ENCODE measurements at regions not wholly inside any gene's neighbourhood (a gene's known extent, or its start where the extent isn't known, plus 50 kb on each side); places are given as distances from the start of the nearest gene placed in this dataset.

- TF ChIP-seq SUZ12 (IDR thresholded peaks at IDR 0.05; ENCODE audit: low read length) (no peak), CTBP2 (IDR thresholded peaks at IDR 0.05; ENCODE audit: borderline replicate concordance, insufficient read depth, insufficient read length, low read length) (no peak), NRF1 (IDR thresholded peaks at IDR 0.05; ENCODE audit: low read depth, low read length) (no peak), SIN3A (conservative IDR thresholded peaks at IDR 0.05 in 1 of 2, IDR thresholded peaks at IDR 0.05 in 1 of 2; ENCODE audit: low read depth in 1 of 2, low read length in 2 of 2) (no peak), E2F6 (IDR thresholded peaks at IDR 0.05) (no peak)
- Histone ChIP-seq H3K4me2 (ENCODE audit: insufficient read depth in 1 of 2, low read depth in 2 of 2, low read length in 2 of 2) (no peak overlapping the region), H3K4me1 (replicated peaks in 1 of 4; ENCODE audit: control insufficient read depth in 3 of 4, insufficient read depth in 4 of 4, low read length in 3 of 4) (no peaks in the 10 kb centered on the region; a peak in 1 of 7 replicates), H3K18ac (ENCODE audit: extremely low read depth, low read length) (no peak overlapping the region), H3K4me3 (ENCODE audit: extremely low read depth in 1 of 4, insufficient read depth in 2 of 4, low read depth in 3 of 4, low read length in 4 of 4) (no peak overlapping the region), H2BK120ac (replicated peaks; ENCODE audit: low read depth, low read length) (no peak overlapping the region), H3K79me2 (ENCODE audit: control insufficient read depth in 1 of 2, insufficient read depth in 2 of 2, low read length in 2 of 2) (no peaks in the 10 kb centered on the region), H3K79me1 (ENCODE audit: low read depth, low read length) (no peaks in the 10 kb centered on the region), H4K8ac (ENCODE audit: extremely low read depth, insufficient read depth, low read length) (no peak overlapping the region), H3K27me3 (replicated peaks in 1 of 4; ENCODE audit: control insufficient read depth in 3 of 4, extremely low read depth in 1 of 4, insufficient read depth in 3 of 4, low read length in 3 of 4) (no peaks in the 10 kb centered on the region), H2BK12ac (ENCODE audit: low read depth, low read length) (no peak overlapping the region), H2AFZ (ENCODE audit: low read length) (no peak overlapping the region), H4K91ac (replicated peaks; ENCODE audit: insufficient read length, low read length) (no peak overlapping the region), H3K23me2 (ENCODE audit: low read depth, low read length) (no peaks in the 10 kb centered on the region), H3K9me3 (ENCODE audit: insufficient read depth in 2 of 2, low read depth in 1 of 2, low read length in 1 of 2) (no peaks in the 10 kb centered on the region), H3K9ac (replicated peaks in 1 of 4; ENCODE audit: extremely low read depth in 1 of 4, low read depth in 3 of 4, low read length in 3 of 4) (no peak overlapping the region), H3K56ac (replicated peaks; ENCODE audit: insufficient read length, low read depth, low read length) (no peak overlapping the region), H3K27ac (ENCODE audit: low read depth, low read length) (no peak overlapping the region), H3K23ac (ENCODE audit: insufficient read length) (no peak overlapping the region), H3K36me3 (ENCODE audit: control insufficient read depth in 2 of 4, insufficient read depth in 4 of 4, low read length in 3 of 4) (no peaks in the 10 kb centered on the region), H4K20me1 (replicated peaks in 1 of 2; ENCODE audit: control insufficient read depth in 1 of 2, insufficient read depth in 2 of 2, low read length in 2 of 2) (no peaks in the 10 kb centered on the region), H2BK5ac (ENCODE audit: low read depth, low read length) (no peak overlapping the region), H4K5ac (ENCODE audit: insufficient read length, low read depth, low read length) (no peak overlapping the region), H2AK5ac (ENCODE audit: low read depth, low read length) (no peak overlapping the region), H2BK20ac (ENCODE audit: low read length) (no peak overlapping the region), H3K14ac (ENCODE audit: insufficient read length) (no peak overlapping the region), H3K4ac (replicated peaks; ENCODE audit: insufficient read length, low read depth, low read length) (no peak overlapping the region), H2BK15ac (ENCODE audit: low read length) (no peak overlapping the region)
- WGBS, 2 experiments (ENCODE audit: extremely low coverage in 1 of 2, insufficient coverage in 1 of 2, insufficient read length in 1 of 2, insufficient replicate concordance in 2 of 2, low coverage in 1 of 2, low lambda C conversion rate in 2 of 2, missing lambda C conversion rate in 1 of 2) = 84% methylated on average over 6 of the region's 6 CpGs; no CpG with 5 or more reads in 1 of the 2 experiments
- ChIA-PET CTCF (ENCODE audit: partially characterized antibody) (interaction anchor here (1.2 kb wide), 1 partner anchor 13 kb away, joined by 3 read pairs; no protein-coding TSS in a partner anchor), POLR2A (ENCODE audit: partially characterized antibody) (interaction anchor here (2.1 kb wide), 1 partner anchor 292 kb away, joined by 6 read pairs; no protein-coding TSS in a partner anchor)
- no peak for DNase-seq (ENCODE audit: low read depth in 1 of 2, low spot score in 2 of 2)
- no peak for FAIRE-seq
Observed at GRCh38 chr10:88154596-88155250, 291.3 kb downstream of the PTEN start.

Measured in H1 (cell line).